CD4-positive, alpha-beta T cell treated with Interleukin-15 for 4 hours (primary cell): ENCODE measurements at regions not wholly inside any gene's neighbourhood (a gene's known extent, or its start where the extent isn't known, plus 50 kb on each side); places are given as distances from the start of the nearest gene placed in this dataset.

Experiments
- DNase-seq: peaks from one replicate; pipeline ENCODE4 v3.0.0-alpha.2; 2020; ENCODE audit warnings: low spot score

DNA sequence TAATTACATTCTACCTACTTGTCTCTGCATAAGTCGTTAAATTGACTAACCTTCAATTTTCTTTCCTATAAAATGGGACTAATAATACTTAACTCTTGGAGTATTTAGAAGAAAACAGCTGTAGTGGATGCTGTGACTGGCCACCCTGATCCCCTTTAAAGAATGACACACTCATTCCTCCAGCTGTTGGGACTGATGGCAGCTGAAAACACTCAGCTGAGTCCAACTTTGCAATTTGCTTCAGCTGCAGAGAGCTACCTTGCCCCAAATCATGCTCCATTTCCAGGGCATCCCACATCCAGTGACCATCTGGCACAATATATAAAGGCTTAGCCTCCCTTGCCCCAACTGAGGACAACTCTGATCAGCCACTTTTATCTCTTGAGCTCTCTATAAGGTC is 89.1 kb downstream of the MID1IP1 start:
- DNase-seq, result no peak

DNA sequence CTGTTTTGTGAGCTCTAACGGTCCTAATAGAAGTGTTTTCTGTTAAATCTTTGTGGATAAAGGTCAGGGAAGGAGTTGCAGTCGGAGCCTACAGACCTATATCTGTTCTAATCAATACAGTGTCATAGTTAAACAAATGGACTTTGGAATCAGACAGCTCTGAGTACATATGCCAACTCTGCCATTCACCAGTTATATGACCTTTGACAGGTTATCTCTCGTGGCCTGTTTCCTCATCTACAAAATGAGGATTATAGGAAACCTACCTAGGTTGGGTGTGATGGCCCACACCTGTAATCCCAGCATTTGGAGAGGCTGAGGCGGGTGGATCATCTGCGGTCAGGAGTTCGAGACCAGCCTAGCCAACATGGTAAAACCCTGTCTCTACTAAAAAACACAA is 89.7 kb downstream of the MID1IP1 start:
- no peak for DNase-seq

DNA sequence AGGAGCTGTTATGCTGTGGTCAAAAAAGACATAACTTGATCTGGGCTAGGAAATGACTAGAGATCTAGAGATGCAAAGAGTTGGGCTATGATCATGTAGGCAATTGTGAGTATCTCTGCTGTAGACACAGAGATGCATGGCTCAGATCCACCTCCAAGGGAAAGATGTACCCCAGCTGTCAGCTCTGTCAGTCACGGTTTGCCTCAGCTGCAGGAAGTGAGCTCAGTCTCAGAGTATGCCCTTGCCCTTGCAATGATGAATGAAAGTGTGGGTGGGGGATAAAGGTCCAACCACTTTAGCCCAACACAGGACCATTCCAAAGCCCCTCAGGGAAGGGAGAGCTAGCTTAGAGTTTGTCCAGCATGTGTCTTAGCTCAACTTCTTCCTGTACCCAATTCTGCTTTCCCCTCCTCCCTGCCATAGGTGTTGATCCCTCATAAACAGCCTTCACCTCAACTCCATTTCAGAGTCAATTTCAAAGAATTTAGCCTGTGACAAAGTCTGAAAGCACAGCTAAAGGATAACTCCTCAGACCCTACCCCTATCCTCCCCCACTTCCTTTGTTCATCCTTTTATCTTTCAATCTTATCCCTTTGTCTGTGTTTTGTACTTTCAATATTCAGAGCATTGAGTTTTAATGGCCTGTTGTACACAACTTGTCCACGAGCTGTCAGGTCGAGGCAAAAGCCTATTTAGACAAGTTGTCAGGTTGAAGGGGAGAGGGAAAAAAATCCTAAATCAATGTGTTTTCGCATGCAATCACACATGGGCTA is 90.6 kb downstream of the MID1IP1 start:
- DNase-seq, result no peak

DNA sequence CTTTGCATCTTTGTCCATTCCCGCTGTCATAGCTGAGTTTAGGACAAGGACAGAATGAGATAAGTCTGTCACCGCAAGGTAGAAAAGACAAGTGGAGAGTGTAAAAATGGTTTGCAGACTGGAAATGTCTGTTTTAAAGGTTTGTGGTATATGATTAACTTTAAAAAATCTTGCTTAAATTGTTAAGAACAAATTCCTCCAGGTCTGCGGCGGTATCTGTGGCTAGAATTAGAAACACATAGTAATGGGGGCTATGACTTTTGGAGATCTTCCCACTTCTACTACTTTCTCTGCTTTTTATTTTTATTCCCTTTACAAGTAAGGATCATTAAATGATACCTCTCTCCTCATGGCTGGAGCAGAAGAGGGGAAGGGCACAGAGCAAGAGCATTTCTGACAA is 92.2 kb downstream of the MID1IP1 start:
- no peak for DNase-seq

DNA sequence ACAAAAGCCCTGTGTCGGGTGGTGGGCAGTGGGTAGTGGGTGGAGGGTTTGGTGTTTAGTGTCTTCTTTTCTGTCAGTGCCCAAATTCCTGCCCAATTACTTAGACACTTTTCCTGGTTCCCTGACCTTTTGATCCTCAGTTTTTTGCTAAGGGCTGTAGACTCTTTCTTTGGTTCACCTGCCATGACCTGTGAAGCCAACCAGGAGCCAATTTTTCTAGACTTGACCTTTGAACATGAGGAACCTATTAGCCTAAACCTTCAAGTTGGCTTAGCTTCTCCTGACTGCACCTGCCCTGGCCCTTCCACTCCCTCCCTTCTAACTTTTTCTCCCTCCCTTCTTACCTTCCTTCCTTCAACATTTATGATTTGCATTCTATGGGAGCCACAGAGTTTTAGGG is 94.5 kb downstream of the MID1IP1 start:
- no peak for DNase-seq

DNA sequence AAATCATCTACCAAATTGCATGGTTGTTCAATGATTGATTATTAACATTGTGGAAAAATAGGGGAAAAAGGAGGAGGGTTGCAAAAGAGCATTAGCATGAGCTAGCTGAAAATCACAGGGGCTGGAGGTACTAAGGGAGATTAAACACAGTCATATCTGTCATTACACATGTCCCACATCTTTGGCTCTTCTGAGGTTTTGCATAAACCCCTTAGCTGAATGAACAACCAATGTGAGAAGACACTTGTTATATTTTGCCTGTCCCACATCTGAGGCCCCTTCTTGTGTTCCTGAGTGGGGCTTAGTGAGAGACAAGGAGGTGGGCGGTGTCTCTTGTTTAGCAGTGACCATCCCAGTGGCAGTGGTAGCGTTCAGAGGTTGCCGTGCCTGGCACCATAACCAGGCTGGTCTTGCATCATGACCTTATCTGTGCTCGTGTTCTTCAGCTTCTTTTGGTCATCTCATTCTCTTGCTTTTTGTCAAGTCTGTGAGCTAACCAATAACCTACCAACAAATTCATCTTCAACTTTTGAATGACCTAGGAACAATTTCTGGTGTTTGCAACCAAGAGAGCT is 95.6 kb downstream of the MID1IP1 start:
- DNase-seq, result no peak

DNA sequence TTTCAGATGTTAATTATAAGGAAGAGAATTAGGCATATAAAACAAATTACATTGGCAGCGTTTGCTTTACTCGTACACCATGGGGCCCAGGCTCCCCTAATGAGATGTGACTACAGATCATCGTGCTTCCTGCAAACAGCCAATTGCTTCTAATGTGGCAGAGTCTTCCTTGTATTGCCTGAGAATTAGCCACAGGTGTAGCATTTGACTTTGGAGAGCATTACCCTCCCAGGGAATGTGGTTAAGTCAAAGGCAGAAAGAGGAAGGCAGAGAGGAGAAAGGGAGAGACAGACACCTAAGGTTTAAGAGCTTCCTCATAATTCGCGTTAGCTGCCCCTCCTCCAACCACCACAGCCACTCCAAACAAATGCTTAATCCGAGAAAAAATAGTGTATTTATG is 97.0 kb downstream of the MID1IP1 start:
- no peak for DNase-seq

DNA sequence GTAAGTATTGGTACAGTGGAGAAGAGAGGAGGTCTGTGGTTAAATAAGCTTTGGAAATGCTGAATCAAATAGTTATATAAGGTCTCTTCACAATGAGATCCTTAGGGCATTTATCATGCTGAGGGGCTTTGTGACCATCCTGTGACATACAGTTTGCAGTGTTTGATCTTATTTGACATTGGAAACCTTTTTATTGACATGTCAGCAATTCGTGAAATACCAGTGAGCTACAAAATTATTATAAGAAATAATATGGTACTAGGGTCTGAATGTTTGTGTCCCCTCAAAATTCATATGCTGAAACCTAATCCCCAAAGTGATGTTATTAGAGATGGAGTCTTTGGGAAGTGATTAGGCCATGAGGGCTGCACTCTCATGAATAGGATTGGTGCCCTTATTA is 98.4 kb downstream of the MID1IP1 start:
- DNase-seq, result no peak

DNA sequence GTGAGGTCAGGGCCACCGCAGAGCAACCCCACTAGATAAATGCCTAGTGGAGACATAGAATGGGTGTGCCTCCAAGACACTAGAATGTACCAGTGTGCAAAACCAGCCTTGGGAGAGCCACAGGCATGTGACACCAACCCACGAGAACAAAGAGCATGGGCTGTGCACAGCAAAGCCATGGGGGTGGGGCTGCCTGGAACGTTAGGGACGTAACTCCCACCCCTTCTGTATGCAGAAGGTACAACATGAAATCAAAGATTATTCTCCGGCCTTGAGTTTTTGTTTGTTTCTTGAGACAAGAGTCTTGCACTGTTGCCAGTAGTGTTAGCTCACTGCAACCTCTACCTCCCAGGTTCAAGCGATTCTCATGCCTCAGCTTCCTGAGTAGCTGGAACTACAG is 99.5 kb downstream of the MID1IP1 start:
- no peak for DNase-seq

DNA sequence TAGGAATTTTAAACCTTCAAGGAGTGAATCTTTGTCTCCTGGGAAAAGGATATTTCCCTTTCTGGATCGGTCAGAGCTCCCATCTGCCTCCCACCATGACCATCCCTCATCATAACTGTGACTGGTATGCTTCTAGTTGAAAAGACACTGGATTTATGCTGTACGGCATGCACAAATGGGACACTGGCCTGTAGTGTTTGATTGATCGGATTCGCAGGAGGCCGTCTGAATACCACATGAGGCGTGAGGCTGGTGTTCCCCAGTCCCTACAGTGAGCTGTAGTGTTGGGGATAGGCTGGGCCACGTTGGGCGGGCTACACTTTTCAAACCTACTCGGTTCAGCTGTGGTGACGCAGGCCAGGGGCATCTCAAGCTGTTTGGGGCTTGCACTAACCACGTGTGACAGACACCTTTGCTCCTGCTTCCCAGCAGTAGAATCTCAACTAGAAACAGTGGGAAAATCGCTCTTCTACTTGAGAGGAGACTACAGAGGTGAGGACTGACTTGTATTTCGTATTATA is 101.8 kb downstream of the MID1IP1 start:
- DNase-seq, result no peak

DNA sequence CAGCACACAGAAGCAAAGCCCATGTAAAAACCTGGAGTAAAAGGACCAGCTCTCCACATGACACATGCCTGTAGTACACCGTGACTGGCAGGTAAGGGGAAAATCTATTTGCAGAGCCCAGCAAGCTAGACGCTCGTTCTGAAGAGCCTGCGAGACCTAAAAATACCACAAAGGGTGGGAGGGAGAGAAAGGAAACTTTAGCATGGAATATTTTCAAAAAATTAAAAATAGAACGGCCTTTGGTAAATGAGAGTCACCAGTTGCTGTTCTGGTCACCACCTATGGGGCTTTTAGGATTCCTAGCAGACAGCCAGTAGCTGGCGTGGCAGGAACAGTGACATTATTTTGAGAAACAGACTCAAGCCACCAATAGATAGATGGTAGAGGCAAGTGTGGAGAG is 115.5 kb downstream of the MID1IP1 start:
- no peak for DNase-seq

DNA sequence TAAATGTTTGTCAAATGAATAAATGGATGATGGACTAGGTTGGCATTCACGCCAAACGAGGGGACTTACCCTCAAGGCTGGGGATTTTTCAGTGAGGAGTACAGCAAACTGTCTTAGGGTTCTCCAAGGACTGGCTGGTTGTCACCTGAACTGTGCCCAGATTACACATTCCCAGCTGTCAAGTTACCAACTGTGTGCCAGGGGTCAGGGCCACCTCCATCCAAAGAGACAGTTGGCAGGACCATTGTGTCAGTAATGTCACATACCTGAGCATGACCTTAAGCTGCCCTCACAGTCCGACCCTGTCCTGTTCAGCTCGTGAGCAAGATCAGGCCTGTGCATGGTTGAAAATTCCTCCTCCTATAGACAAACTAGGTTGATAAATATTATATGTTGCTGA is 116.7 kb downstream of the MID1IP1 start:
- no peak for DNase-seq

DNA sequence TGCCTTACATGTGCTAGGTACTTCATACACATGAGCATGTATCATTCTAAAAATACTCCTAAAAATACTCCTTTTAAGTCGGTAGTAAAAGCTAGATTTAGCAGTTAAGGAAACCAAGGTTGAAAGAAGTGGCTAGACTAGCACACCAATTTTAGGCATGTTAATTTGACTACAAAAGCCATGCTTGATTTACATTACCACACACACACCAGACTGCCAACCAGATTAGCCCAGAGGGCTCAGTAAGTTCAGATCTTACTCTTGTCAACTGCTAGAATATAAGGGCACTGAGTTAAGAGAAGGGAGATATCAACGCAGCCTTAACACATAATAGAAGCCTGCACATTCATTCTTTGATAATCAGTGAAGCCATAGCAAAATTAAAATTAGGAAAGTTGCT is 117.9 kb downstream of the MID1IP1 start:
- DNase-seq, result no peak

DNA sequence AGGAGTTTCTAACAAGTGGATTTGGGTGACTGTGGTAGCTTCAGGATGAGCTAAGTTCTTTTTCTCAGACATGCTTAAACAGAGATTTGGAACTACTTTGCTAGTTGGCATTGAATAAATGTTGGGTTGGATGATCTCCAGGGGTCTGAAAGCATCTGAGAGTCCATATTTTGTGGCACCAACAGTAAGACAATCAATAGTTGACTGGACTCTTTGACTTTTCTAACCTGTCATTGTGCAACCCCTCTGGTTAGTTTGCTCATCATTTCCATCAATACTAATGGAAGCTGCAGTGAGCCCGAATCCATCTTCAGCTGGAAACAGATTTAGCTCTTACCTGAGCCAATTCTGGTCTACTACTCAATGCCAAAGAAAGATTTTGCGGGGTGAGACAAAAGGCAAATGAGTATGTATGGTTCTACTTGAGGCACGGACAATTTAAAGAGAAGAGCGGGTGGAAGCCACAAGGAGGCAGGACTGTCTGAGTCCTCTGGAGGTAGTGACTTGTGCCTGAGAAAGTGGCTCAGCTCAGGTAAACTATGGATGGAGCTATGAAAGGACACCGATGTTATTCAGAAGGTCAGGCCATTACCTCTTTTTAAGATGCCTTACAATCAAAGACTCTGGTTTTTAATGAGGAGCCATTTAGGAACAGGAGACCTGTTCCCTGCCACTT is 118.7 kb downstream of the MID1IP1 start:
- DNase-seq, result no peak

DNA sequence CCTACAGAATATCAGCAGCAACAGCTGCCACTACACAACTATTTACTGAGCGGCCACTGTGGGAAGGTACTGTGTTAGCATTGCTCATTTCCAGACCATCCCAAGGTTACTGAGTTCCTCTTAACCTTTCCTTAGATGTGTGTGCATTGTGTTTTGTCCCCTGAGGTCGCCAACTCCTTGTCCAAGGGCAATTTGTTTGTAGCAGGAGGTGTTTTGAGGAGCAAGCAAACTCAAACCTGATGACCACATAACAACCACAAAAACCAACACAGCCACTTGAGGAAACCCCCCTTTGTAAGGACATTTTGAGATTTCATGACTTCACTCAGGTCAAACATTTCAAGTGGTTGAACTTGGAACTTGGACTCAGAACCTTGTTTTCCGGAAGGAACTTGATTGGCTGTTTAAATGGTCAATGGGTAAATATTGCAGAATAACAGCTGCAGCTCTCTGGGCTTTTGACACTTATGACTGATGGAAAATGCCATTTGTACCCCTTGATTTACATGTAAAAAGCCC is 122.3 kb downstream of the MID1IP1 start:
- DNase-seq, result no peak

DNA sequence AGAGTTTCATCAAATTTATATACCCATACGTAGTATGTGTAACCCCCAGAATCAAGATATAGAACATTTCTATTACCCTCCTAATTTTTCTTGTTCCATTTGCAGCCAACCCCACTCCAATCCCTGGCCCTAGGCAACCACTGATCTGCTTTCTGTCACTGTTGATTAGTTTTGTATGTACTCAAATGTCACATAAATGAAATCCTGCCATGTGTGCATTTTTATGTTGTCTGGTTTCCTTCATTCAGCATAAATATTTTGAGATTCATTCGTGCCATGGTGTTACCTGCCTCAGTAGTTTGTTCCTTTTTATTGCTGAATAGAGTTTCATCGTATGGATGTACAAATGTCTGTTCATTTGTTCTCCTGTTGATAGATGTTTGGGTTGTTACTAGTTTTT is 126.3 kb downstream of the MID1IP1 start:
- no peak for DNase-seq

DNA sequence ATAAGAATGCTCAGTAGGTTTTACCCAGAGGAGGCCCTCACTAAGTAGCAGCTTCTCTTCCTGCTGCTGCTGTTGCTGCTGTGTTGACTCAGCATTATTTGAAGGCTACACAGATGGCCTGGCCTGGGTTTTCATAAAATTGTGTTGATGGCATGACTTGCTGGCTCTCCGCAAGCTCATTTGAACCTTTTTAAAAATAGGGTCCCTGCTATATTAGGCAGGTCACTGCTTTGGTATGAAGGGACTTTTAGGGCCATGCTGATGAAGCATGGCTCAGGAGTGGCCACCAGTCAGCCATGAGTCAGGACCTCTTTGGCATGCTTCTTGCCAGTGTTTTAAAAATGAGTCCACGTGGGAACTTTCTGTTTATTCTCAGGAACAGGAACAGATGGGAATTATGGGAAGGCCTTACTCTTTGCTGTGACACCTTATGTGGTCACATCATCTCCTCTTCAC is 128.7 kb downstream of the MID1IP1 start:
- DNase-seq, result no peak

DNA sequence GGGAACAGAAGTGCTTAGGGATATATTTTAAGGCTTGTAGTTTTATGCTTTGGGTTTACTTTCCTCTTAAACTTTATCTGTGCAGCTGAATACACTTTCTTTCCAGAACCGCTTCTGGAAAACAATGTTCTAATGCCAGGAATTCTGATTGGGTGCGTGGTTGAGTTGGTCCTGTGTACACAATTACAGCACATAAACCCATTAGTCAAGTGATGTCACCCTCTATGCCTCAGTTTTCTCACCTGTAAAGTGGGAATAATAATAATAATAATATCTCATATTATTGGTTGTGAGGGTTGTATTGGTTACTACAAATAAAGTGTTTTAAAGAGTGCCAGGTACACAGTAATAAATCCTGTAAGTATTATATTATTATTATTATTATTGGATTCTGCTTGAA is 129.2 kb downstream of the MID1IP1 start:
- DNase-seq, result no peak

DNA sequence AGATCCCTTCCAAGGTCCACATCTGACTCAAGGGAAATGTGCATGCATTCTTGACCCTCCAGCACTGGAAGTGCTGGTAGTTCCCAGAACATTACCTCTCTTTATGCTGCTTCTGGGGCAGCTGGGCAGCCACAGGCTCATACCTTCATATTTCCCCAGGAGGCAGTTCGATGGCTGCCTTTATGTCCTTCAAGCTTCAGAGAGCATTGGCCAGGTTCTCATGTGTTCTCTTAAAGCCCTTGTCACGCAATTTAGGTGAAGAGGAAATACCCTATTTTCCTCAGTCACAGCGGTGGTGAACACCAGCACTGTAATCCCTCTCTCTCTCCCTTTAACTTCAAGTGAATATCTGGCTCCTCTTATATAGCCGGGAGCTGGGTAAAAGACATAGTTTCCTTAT is 134.3 kb downstream of the MID1IP1 start:
- no peak for DNase-seq

DNA sequence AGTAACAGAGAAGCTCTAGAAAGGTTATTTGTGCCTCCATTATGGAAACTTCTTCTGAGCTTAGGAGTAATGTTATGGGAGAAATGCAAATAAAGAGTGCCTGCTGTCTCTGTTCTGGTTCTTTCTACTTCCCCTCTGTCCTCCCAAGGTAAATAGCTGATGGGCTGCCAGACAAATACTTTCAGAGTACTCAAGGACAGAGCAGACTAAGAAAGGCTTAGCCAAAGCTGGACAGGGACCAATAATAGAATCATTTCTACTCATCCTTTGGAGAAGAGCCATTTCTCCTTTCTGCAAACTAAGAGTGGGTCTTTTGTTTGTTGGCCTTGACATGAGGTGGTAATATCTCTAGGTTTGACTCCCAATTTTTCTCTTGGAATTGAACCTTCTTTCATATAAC is 136.1 kb downstream of the MID1IP1 start:
- no peak for DNase-seq

DNA sequence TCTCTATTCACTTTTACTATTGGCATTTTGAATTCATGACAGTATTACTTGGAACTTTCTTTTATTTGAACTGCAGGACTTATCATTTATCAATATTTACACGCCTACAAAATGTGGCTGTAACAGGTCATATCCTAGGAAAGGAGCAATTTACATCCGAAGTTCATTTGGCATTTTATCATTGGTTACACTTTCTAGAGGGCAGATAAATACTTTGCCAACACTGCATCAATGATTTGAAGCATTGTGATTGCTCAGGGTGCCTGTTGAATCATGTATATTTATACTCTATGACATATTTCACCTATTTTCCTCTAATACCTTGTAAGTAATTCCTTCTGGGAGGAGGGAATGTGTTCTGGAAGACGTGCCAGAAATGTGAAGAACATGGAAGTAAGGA is 136.7 kb downstream of the MID1IP1 start:
- no peak for DNase-seq

DNA sequence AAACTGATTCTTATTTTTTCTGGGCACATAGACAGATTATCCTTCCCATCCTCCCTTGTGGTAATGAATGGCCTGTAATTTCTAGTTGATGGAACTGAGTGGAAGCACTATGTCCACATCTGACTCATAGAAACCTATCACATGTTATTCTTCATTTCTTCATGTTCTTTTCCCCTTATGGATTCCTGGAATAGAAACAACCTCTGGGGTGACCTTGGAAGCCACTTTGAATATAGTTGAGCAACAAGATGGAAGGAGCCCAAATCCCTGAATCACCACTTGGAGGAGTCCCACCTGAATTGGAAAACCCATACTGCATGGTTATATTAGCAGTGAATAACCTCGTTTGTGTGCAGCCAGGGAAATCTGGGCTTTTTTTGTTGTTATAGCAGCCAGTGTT is 137.8 kb downstream of the MID1IP1 start:
- no peak for DNase-seq

DNA sequence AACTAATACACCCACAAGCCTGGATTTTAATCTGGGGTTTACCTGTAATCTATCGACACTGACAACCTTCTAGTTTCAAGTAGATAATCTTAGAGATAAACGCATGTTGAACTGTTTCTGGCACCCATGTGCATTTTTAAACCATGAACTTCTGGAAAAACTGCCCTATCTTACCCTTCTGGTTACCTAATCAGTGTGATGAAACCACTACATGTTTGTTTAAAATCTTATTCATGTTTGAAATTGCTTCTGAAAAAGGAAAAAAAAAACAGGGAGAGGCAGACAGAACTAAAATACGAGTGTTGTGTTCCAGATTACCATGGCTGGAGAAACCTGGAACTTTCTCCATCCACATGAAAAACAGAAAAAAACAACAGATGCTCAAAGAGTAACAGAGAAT is 139.3 kb downstream of the MID1IP1 start:
- DNase-seq, result no peak
